NB4 (cell line): ENCODE measurements at regions not wholly inside any gene's neighbourhood (a gene's known extent, or its start where the extent isn't known, plus 50 kb on each side); places are given as distances from the start of the nearest gene placed in this dataset.

Source experiments
- POLR2A ChIP-seq: IDR thresholded peaks from 2 replicates; pipeline ENCODE4 v1.6.1; 2011; ENCODE audit warnings: mild to moderate bottlenecking; ENCODE audit not compliant: insufficient read length; ENCODE audit errors: extremely low read depth
- TF ChIP-seq, protein P1 (sequence below): IDR thresholded peaks from one replicate; pipeline ENCODE4 v1.5.1; 2012; ENCODE audit warnings: low read depth, low read length

- TF ChIP-seq POLR2A = no peak
- TF ChIP-seq, protein P1, sequence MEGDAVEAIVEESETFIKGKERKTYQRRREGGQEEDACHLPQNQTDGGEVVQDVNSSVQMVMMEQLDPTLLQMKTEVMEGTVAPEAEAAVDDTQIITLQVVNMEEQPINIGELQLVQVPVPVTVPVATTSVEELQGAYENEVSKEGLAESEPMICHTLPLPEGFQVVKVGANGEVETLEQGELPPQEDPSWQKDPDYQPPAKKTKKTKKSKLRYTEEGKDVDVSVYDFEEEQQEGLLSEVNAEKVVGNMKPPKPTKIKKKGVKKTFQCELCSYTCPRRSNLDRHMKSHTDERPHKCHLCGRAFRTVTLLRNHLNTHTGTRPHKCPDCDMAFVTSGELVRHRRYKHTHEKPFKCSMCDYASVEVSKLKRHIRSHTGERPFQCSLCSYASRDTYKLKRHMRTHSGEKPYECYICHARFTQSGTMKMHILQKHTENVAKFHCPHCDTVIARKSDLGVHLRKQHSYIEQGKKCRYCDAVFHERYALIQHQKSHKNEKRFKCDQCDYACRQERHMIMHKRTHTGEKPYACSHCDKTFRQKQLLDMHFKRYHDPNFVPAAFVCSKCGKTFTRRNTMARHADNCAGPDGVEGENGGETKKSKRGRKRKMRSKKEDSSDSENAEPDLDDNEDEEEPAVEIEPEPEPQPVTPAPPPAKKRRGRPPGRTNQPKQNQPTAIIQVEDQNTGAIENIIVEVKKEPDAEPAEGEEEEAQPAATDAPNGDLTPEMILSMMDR = no peak
These were observed 811.3 kb downstream of the KLHL13 start for GRCh38 chrX:117305168-117305766.
